HCT116 (cell line): ENCODE measurements at regions not wholly inside any gene's neighbourhood (a gene's known extent, or its start where the extent isn't known, plus 50 kb on each side); places are given as distances from the start of the nearest gene placed in this dataset.

Experiments
- ATAC-seq: fragments of 200-7000 bp; cut with Tn5 transposase; 2 replicates; pipeline ENCODE4 v1.9.1; 2020; ENCODE audit warnings: mild to moderate bottlenecking, moderate library complexity
- BruUV-seq: library from RNA; stranded (reverse); fragments of 400-500 nt; replicated peaks from 2 replicates; lab custom pipeline; 2021; lab: Mats Ljungman, UMichigan
- CTCF ChIA-PET: fragments of 300-600 bp; sonication (Branson Sonifier 250); formaldehyde crosslinking; loops from one replicate; lab custom pipeline; 2021; ENCODE audit warnings: antibody characterized with exemption; lab: Charles Lee
- POLR2A ChIA-PET: fragments of 300-600, 350-600 bp; sonication (Branson Sonifier 250); formaldehyde crosslinking; loops from one replicate; lab custom pipeline; 2021; ENCODE audit warnings: antibody characterized with exemption; lab: Charles Lee
- RAD21 ChIA-PET, 2 experiments: fragments of 300-600 bp; sonication (Branson Sonifier 250); formaldehyde crosslinking; loops; one replicate each; lab custom pipeline; 2023; ENCODE audit warnings: low total read pairs in 2 of 2; ENCODE audit not compliant: uncharacterized antibody in 2 of 2, unreplicated experiment in 2 of 2, low non-redundant PET in 1 of 2; lab: Charles Lee
- DNase-seq: peaks from one replicate; pipeline ENCODE4 v3.0.0-alpha.2; 2010; ENCODE audit warnings: low read depth, low spot score
- H2AFZ ChIP-seq: fragments of 200-600 bp; shearing (Covaris generic), sonication (generic); 2 replicates; pipeline ENCODE4 v1.6.1; 2017; ENCODE audit warnings: low read depth, mixed run types, mixed read lengths, antibody characterized with exemption, low read length; ENCODE audit not compliant: poor library complexity, severe bottlenecking
- H3K27ac ChIP-seq: 2 replicates; pipeline ENCODE4 v1.5.1; 2012; ENCODE audit warnings: low read depth, low read length
- H3K27me3 ChIP-seq: fragments of 200-600 bp; sonication (generic); 2 replicates; pipeline ENCODE4 v1.6.1; 2016; ENCODE audit warnings: mixed run types, low read length, mixed read lengths; ENCODE audit not compliant: insufficient read depth
- H3K36me3 ChIP-seq, 2 experiments: fragments of 200-500 bp in 1 of 2; fragments of 200-600 bp in 1 of 2; sonication (Bioruptor generic) in 1 of 2; sonication (generic) in 1 of 2; 2 replicates each; pipeline versions ENCODE4 v1.5.1 to v1.6.1; 2014 to 2016; ENCODE audit warnings: low read length in 2 of 2, inconsistent platforms in 1 of 2, mixed read lengths in 1 of 2, mixed run types in 1 of 2; ENCODE audit not compliant: insufficient read depth in 2 of 2, control insufficient read depth in 1 of 2
- H3K4me1 ChIP-seq, 2 experiments: fragments of 200-600 bp in 1 of 2; sonication (generic) in 1 of 2; 2 replicates each; pipeline versions ENCODE4 v1.5.1 to v1.6.1; 2012 to 2017; ENCODE audit warnings: low read length in 2 of 2, inconsistent platforms in 1 of 2, mild to moderate bottlenecking in 1 of 2, mixed read lengths in 1 of 2, mixed run types in 1 of 2, moderate library complexity in 1 of 2; ENCODE audit not compliant: insufficient read depth in 2 of 2, control insufficient read depth in 1 of 2
- H3K4me2 ChIP-seq: fragments of 200-600 bp; sonication (generic); 2 replicates; pipeline ENCODE4 v1.6.1; 2017; ENCODE audit warnings: mixed run types, low read length, mixed read lengths
- H3K4me3 ChIP-seq, 2 experiments: fragments of 200-600 bp in 1 of 2; sonication (generic) in 1 of 2; replicated peaks in 1 of 2; 2 replicates each; pipeline ENCODE4 v1.5.1; 2011 to 2016; ENCODE audit warnings: low read length in 2 of 2, control low read depth in 1 of 2, low read depth in 1 of 2, mild to moderate bottlenecking in 1 of 2, mixed read lengths in 1 of 2, mixed run types in 1 of 2
- H3K79me2 ChIP-seq: fragments of 200-600 bp; sonication (generic); 2 replicates; pipeline ENCODE4 v1.6.1; 2017; ENCODE audit warnings: mild to moderate bottlenecking, mixed run types, low read length, moderate library complexity, mixed read lengths; ENCODE audit not compliant: insufficient read depth
- H3K9ac ChIP-seq: fragments of 200-600 bp; sonication (generic); 2 replicates; pipeline ENCODE4 v1.6.1; 2016; ENCODE audit warnings: low read length, mixed read lengths
- H3K9me2 ChIP-seq: fragments of 200-600 bp; sonication (generic), shearing (Covaris generic); 2 replicates; pipeline ENCODE4 v1.6.1; 2017; ENCODE audit warnings: mixed run types, mild to moderate bottlenecking, moderate library complexity; ENCODE audit not compliant: insufficient read depth
- H3K9me3 ChIP-seq, 2 experiments: fragments of 200-500 bp in 1 of 2; fragments of 200-600 bp in 1 of 2; sonication (Bioruptor generic) in 1 of 2; sonication (generic) in 1 of 2; 2 replicates each; pipeline ENCODE4 v1.6.1; 2014 to 2017; ENCODE audit warnings: low read length in 2 of 2, mixed read lengths in 2 of 2, inconsistent platforms in 1 of 2, low read depth in 1 of 2, mild to moderate bottlenecking in 1 of 2, mixed run types in 1 of 2, moderate library complexity in 1 of 2; ENCODE audit not compliant: control insufficient read depth in 1 of 2, insufficient read depth in 1 of 2
- H4K20me1 ChIP-seq: fragments of 200-600 bp; sonication (generic), shearing (Covaris generic); 2 replicates; pipeline ENCODE4 v1.6.1; 2017; ENCODE audit warnings: mixed run types, mild to moderate bottlenecking, moderate library complexity; ENCODE audit not compliant: insufficient read depth
- CBX3 ChIP-seq: IDR thresholded peaks from 2 replicates; pipeline ENCODE4 v1.6.1; 2012; ENCODE audit warnings: low read depth
- CEBPB ChIP-seq: IDR thresholded peaks from 2 replicates; pipeline ENCODE4 v1.6.1; 2012; ENCODE audit warnings: low read depth
- ELF1 ChIP-seq: IDR thresholded peaks from 2 replicates; pipeline ENCODE4 v1.6.1; 2012; ENCODE audit warnings: low read depth, borderline replicate concordance
- EZH2 ChIP-seq: fragments of 200-600 bp; sonication (generic); IDR thresholded peaks from 2 replicates; pipeline ENCODE4 v1.6.1; 2017; ENCODE audit warnings: antibody characterized with exemption, mixed run types
- EZH2phosphoT487 ChIP-seq: fragments of 200-600 bp; IDR thresholded peaks from 2 replicates; pipeline ENCODE4 v1.6.1; 2018; ENCODE audit warnings: antibody characterized with exemption, borderline replicate concordance
- FOSL1 ChIP-seq: IDR thresholded peaks from 2 replicates; pipeline ENCODE4 v1.6.1; 2012; ENCODE audit warnings: low read depth
- JUND ChIP-seq: IDR thresholded peaks from 2 replicates; pipeline ENCODE4 v1.6.1; 2012
- POLR2A ChIP-seq: IDR thresholded peaks from 2 replicates; pipeline ENCODE4 v1.7.0; 2011; ENCODE audit warnings: borderline replicate concordance; ENCODE audit not compliant: insufficient read depth, insufficient read length; ENCODE audit errors: extremely low read depth
- POLR2AphosphoS5 ChIP-seq: IDR thresholded peaks from 2 replicates; pipeline ENCODE4 v1.6.1; 2011; ENCODE audit warnings: mild to moderate bottlenecking, low read depth, low read length, moderate library complexity
- RAD21 ChIP-seq: IDR thresholded peaks from 2 replicates; pipeline ENCODE4 v1.6.1; 2012; ENCODE audit warnings: low read depth, mild to moderate bottlenecking
- REST ChIP-seq: IDR thresholded peaks from 2 replicates; pipeline ENCODE4 v1.6.1; 2012; ENCODE audit warnings: low read depth
- SIN3A ChIP-seq: IDR thresholded peaks from 2 replicates; pipeline ENCODE4 v1.6.1; 2012; ENCODE audit warnings: low read depth
- SRF ChIP-seq: IDR thresholded peaks from 2 replicates; pipeline ENCODE4 v1.6.1; 2012; ENCODE audit warnings: low read depth
- YY1 ChIP-seq: IDR thresholded peaks from 2 replicates; pipeline ENCODE4 v1.6.1; 2011; ENCODE audit warnings: low read length, low read depth, moderate library complexity, mild to moderate bottlenecking; ENCODE audit not compliant: insufficient replicate concordance; ENCODE audit errors: extremely low read depth
- ZFX ChIP-seq: fragments of 450-650 bp; IDR thresholded peaks from 2 replicates; pipeline ENCODE4 v1.6.1; 2017
- ZNF274 ChIP-seq: fragments of 200-500 bp; sonication (Bioruptor generic); IDR thresholded peaks from 2 replicates; pipeline ENCODE4 v1.6.1; 2014; ENCODE audit warnings: mild to moderate bottlenecking, low read depth, low read length, inconsistent platforms
- intact Hi-C: fragments of 100-400 bp; cut with micrococcal nuclease; formaldehyde crosslinking; loops from 2 replicates; pipeline ENCODE4 v1.10.0; 2022
- TF ChIP-seq, protein P1 (sequence below), 3 experiments: fragments of 200-600 bp in 1 of 3; sonication (generic) in 1 of 3; IDR thresholded peaks in 2 of 3; conservative IDR thresholded peaks in 1 of 3; 2 replicates each; pipeline ENCODE4 v1.5.1; 2012 to 2017; ENCODE audit warnings: low read depth in 2 of 3, low read length in 2 of 3, antibody characterized with exemption in 1 of 3, borderline replicate concordance in 1 of 3, control low read depth in 1 of 3, mild to moderate bottlenecking in 1 of 3, mixed read lengths in 1 of 3, mixed run types in 1 of 3, moderate library complexity in 1 of 3; ENCODE audit not compliant: insufficient read depth in 1 of 3
- TF ChIP-seq, protein P2 (sequence below): IDR thresholded peaks from 2 replicates; pipeline ENCODE4 v1.6.1; 2012

DNA sequence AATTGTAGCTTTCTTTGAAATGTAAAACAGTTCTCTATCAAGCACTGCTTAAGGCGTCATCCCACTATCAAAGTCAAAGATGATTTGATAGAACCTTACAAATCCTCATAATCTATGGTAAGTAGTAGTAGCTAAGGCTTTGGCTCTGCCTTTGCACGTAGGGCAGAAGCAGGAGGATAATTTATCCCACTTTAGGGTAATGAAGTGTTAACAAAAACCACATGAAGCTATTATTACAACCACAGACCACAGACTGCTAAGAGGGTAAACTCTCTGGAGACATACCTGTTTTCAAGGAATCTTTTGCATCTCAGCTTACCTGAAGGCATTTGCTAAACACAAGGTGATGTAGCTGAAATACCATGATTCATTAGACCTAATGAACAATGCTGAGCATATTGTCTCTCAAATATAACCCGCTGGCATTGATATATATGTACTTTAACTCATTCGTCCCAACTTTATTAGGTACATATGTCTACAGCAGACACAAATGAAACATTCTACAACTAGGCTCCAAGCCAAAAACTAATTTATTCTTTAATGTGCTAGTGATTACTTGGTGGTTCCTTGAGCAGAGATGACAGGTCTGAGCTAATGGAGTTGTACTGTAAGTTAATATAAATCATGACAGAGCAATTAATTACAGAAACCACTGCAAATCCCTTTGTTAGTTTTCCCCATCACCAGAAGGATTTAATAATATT lies 368.8 kb downstream of the ETNK1 start:
- ATAC-seq (no peak), DNase-seq (no peak)
- no peaks in the 10 kb centered on the region for H3K4me1 ChIP-seq
- H3K79me2 ChIP-seq: no peaks in the 10 kb centered on the region
- no peak overlapping the region for H3K9ac ChIP-seq
- no peak overlapping the region for H2AFZ ChIP-seq
- no peaks in the 10 kb centered on the region for H3K9me2 ChIP-seq
- BruUV-seq: no TSS peak
- H3K4me3 ChIP-seq: no peak overlapping the region
- H4K20me1 ChIP-seq: no peaks in the 10 kb centered on the region
- no peaks in the 10 kb centered on the region for H3K36me3 ChIP-seq
- ChIA-PET CTCF (no interaction called here), RAD21 (no interaction called here), POLR2A (no interaction called here)
- H3K9me3 ChIP-seq: no peaks in the 10 kb centered on the region
- no peaks in the 10 kb centered on the region for H3K27me3 ChIP-seq
- no peak for TF ChIP-seq ZNF274
- no peak for TF ChIP-seq CEBPB
- TF ChIP-seq YY1: no peak
- no peak for TF ChIP-seq RAD21
- TF ChIP-seq CBX3: no peak
- TF ChIP-seq POLR2AphosphoS5: no peak
- no peak for TF ChIP-seq ZFX
- TF ChIP-seq, protein P1, sequence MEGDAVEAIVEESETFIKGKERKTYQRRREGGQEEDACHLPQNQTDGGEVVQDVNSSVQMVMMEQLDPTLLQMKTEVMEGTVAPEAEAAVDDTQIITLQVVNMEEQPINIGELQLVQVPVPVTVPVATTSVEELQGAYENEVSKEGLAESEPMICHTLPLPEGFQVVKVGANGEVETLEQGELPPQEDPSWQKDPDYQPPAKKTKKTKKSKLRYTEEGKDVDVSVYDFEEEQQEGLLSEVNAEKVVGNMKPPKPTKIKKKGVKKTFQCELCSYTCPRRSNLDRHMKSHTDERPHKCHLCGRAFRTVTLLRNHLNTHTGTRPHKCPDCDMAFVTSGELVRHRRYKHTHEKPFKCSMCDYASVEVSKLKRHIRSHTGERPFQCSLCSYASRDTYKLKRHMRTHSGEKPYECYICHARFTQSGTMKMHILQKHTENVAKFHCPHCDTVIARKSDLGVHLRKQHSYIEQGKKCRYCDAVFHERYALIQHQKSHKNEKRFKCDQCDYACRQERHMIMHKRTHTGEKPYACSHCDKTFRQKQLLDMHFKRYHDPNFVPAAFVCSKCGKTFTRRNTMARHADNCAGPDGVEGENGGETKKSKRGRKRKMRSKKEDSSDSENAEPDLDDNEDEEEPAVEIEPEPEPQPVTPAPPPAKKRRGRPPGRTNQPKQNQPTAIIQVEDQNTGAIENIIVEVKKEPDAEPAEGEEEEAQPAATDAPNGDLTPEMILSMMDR (IDR thresholded peaks at IDR 0.05 in 2 of 3, conservative IDR thresholded peaks at IDR 0.05 in 1 of 3; ENCODE audit: borderline replicate concordance in 1 of 3, insufficient read depth in 1 of 3, low read depth in 2 of 3, low read length in 2 of 3): no peak
- no peak for TF ChIP-seq ELF1
- TF ChIP-seq EZH2: no peak
- TF ChIP-seq FOSL1: no peak
- no peak for TF ChIP-seq JUND
- TF ChIP-seq POLR2A: no peak
- TF ChIP-seq SIN3A: no peak
- TF ChIP-seq SRF: no peak
- TF ChIP-seq EZH2phosphoT487: no peak
- TF ChIP-seq, protein P2, sequence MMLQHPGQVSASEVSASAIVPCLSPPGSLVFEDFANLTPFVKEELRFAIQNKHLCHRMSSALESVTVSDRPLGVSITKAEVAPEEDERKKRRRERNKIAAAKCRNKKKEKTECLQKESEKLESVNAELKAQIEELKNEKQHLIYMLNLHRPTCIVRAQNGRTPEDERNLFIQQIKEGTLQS: no peak
- TF ChIP-seq REST: no peak
- no peak overlapping the region for H3K4me2 ChIP-seq
- H3K27ac ChIP-seq: no peak overlapping the region
- intact Hi-C loops: no loop called here
